ENCODE measurements at regions not wholly inside any gene's neighbourhood (a gene's known extent, or its start where the extent isn't known, plus 50 kb on each side); places are given as distances from the start of the nearest gene placed in this dataset.

DNA sequence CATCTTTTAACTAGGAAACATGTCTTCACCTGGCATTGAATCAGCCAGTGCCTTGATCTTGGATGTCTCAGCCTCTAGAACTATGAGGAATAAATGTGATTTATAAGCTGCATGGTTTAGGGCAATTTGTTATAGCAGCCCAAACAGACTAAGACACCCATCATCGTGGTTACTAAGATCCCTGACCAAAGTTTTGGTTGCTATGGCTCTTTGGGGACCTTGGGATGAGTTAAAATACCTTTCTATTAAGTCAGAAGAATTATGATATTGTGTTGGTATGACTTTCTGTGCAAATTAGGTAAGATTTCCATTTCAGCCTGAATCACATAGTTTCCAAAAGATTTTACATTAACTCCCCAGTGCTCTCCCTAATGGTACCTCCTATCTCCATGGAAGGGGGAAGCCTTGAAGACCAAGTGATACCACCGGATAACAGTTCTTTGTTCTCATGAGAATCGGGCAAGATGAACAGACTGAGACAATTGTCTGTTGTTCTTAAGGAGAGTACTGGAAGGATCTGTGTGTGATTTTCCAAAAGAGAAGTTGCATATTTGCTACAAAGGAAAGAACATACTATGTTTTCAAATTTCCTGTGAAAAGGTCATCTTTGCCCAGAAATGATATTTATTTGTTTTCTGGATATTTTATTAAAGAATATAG lies 60.4 kb upstream of the UBASH3B start:
- no peak for TF ChIP-seq EGR1 (IDR thresholded peaks at IDR 0.05; ENCODE audit: low read depth)
- TF ChIP-seq, protein P1, sequence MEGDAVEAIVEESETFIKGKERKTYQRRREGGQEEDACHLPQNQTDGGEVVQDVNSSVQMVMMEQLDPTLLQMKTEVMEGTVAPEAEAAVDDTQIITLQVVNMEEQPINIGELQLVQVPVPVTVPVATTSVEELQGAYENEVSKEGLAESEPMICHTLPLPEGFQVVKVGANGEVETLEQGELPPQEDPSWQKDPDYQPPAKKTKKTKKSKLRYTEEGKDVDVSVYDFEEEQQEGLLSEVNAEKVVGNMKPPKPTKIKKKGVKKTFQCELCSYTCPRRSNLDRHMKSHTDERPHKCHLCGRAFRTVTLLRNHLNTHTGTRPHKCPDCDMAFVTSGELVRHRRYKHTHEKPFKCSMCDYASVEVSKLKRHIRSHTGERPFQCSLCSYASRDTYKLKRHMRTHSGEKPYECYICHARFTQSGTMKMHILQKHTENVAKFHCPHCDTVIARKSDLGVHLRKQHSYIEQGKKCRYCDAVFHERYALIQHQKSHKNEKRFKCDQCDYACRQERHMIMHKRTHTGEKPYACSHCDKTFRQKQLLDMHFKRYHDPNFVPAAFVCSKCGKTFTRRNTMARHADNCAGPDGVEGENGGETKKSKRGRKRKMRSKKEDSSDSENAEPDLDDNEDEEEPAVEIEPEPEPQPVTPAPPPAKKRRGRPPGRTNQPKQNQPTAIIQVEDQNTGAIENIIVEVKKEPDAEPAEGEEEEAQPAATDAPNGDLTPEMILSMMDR (IDR thresholded peaks at IDR 0.05 in 2 of 3, conservative IDR thresholded peaks at IDR 0.05 in 1 of 3; ENCODE audit: borderline replicate concordance in 1 of 3, insufficient read depth in 1 of 3, low read depth in 2 of 3, low read length in 2 of 3), result no peak
- TF ChIP-seq EZH2 (IDR thresholded peaks at IDR 0.05), result no peak
- TF ChIP-seq REST (IDR thresholded peaks at IDR 0.05; ENCODE audit: low read depth), result no peak
- no peak for TF ChIP-seq FOSL1 (IDR thresholded peaks at IDR 0.05; ENCODE audit: low read depth)

Measured in HCT116 (cell line).